K562 (cell line): ENCODE measurements at regions not wholly inside any gene's neighbourhood (a gene's known extent, or its start where the extent isn't known, plus 50 kb on each side); places are given as distances from the start of the nearest gene placed in this dataset.

Source experiments
- ATAC-seq: fragments of 200-7000 bp; cut with Tn5 transposase; 3 replicates; pipeline ENCODE4 v1.9.1; 2020; ENCODE audit warnings: moderate library complexity
- BruUV-seq: library from RNA; stranded (reverse); fragments of 400-500 nt; replicated peaks from 2 replicates; lab custom pipeline; 2021; lab: Mats Ljungman, UMichigan
- CTCF ChIA-PET: fragments of 300-600 bp; formaldehyde crosslinking; extraction: SDS; loops from one replicate; lab custom pipeline; 2021; ENCODE audit warnings: low intra/inter-chr PET ratio; lab: Yijun Ruan, JAX
- POLR2A ChIA-PET: fragments of 300-600, 350-650 bp; sonication (Branson Sonifier 250); formaldehyde crosslinking; extraction: SDS; loops from one replicate; lab custom pipeline; 2021; ENCODE audit warnings: antibody characterized with exemption, inconsistent platforms; lab: Yijun Ruan, JAX
- DNase-seq, 4 experiments: peaks; one replicate each; pipeline versions ENCODE4 v3.0.0 to v3.0.0-alpha.2; 2011 to 2018; ENCODE audit warnings: low spot score in 3 of 4, mixed read lengths in 3 of 4; ENCODE audit errors: extremely low read depth in 1 of 4
- FAIRE-seq: peaks from 2 replicates; lab custom pipeline; 2011; peaks lifted over from hg19 to GRCh38; lab: Jason Lieb, UNC
- H2AFZ ChIP-seq: 2 replicates; pipeline ENCODE4 v1.6.0; 2011; ENCODE audit warnings: low read depth, low read length, control low read depth, inconsistent platforms
- H3K27ac ChIP-seq: fragments of 200-600 bp; 3 replicates; pipeline ENCODE4 v1.8.0; 2011; ENCODE audit warnings: low read depth, mild to moderate bottlenecking, control low read depth, inconsistent platforms, low read length, moderate library complexity, mixed read lengths; ENCODE audit errors: extremely low read depth
- H3K27me3 ChIP-seq, 2 experiments: fragments of 300-600 bp in 1 of 2; 2 replicates in 1 of 2; 3 replicates in 1 of 2; pipeline versions ENCODE4 v1.6.0 to v1.8.0; 2011; ENCODE audit warnings: inconsistent platforms in 2 of 2, low read length in 2 of 2, mild to moderate bottlenecking in 1 of 2, mixed read lengths in 1 of 2, moderate library complexity in 1 of 2; ENCODE audit not compliant: control insufficient read depth in 2 of 2, insufficient read depth in 2 of 2
- H3K36me3 ChIP-seq: fragments of 300-600 bp; 3 replicates; pipeline ENCODE4 v1.8.0; 2011; ENCODE audit warnings: mild to moderate bottlenecking, low read length, inconsistent platforms; ENCODE audit not compliant: control insufficient read depth, insufficient read depth
- H3K4me1 ChIP-seq, 2 experiments: fragments of 200-600 bp in 1 of 2; replicated peaks in 1 of 2; 2 replicates in 1 of 2; 3 replicates in 1 of 2; pipeline versions ENCODE4 v1.5.1 to v1.8.0; 2011; ENCODE audit warnings: inconsistent platforms in 2 of 2, low read length in 2 of 2, mild to moderate bottlenecking in 1 of 2, mixed read lengths in 1 of 2, moderate library complexity in 1 of 2; ENCODE audit not compliant: control insufficient read depth in 2 of 2, insufficient read depth in 2 of 2
- H3K4me2 ChIP-seq: 2 replicates; pipeline ENCODE4 v1.6.1; 2011; ENCODE audit warnings: low read length, control low read depth, inconsistent platforms, mixed read lengths; ENCODE audit not compliant: insufficient read depth
- H3K4me3 ChIP-seq: fragments of 200-600 bp; sonication (generic), shearing (Covaris generic); 2 replicates; pipeline ENCODE4 v1.5.1; 2016; ENCODE audit warnings: control low read depth, inconsistent platforms
- H3K79me2 ChIP-seq: fragments of 200-600 bp; 3 replicates; pipeline ENCODE4 v1.8.0; 2011; ENCODE audit warnings: low read length, inconsistent platforms; ENCODE audit not compliant: control insufficient read depth, insufficient read depth
- H3K9ac ChIP-seq, 2 experiments: 2 replicates each; pipeline versions ENCODE4 v1.6.0 to v1.6.1; 2011; ENCODE audit warnings: low read depth in 2 of 2, low read length in 2 of 2, control low read depth in 1 of 2, inconsistent platforms in 1 of 2, mild to moderate bottlenecking in 1 of 2, mixed read lengths in 1 of 2; ENCODE audit not compliant: insufficient read depth in 1 of 2
- H3K9me1 ChIP-seq: one replicate; pipeline ENCODE4 v1.6.0; 2011; ENCODE audit warnings: inconsistent platforms, mild to moderate bottlenecking, low read length, moderate library complexity; ENCODE audit not compliant: control insufficient read depth, insufficient read depth
- H3K9me3 ChIP-seq: replicated peaks from 2 replicates; pipeline ENCODE4 v1.5.1; 2011; ENCODE audit warnings: low read depth, low read length, inconsistent platforms; ENCODE audit not compliant: control insufficient read depth, insufficient read depth
- H4K20me1 ChIP-seq: replicated peaks from 2 replicates; pipeline ENCODE4 v1.6.1; 2011; ENCODE audit warnings: low read length, inconsistent platforms, mixed read lengths; ENCODE audit not compliant: control insufficient read depth, insufficient read depth
- CHD7 ChIP-seq: fragments of 200-600 bp; sonication (generic); IDR thresholded peaks from one replicate; pipeline ENCODE4 v1.6.1; 2012; ENCODE audit warnings: mild to moderate bottlenecking, low read depth, low read length, inconsistent platforms
- DDX20 ChIP-seq: fragments of 450-650 bp; IDR thresholded peaks from 2 replicates; pipeline ENCODE4 v1.6.1; 2016; ENCODE audit warnings: missing genetic modification characterization, low read depth, mild to moderate bottlenecking, missing compliant biosample characterization, moderate library complexity
- FOXJ2 ChIP-seq: fragments of 200-800 bp; sonication (Bioruptor generic); IDR thresholded peaks from 2 replicates; pipeline ENCODE4 v1.6.1; 2016; ENCODE audit warnings: missing genetic modification characterization, missing compliant biosample characterization
- GATAD2A ChIP-seq: fragments of 450-650 bp; IDR thresholded peaks from 2 replicates; pipeline ENCODE4 v1.6.1; 2017
- PHF21A ChIP-seq: fragments of 450-650 bp; IDR thresholded peaks from 2 replicates; pipeline ENCODE4 v1.6.1; 2017; ENCODE audit warnings: low read depth, borderline replicate concordance
- TGIF2 ChIP-seq: sonication (generic); formaldehyde crosslinking; IDR thresholded peaks from 2 replicates; pipeline ENCODE4 v1.8.1; 2022; ENCODE audit warnings: mild to moderate bottlenecking, missing genetic modification reagents, moderate library complexity
- ZBTB7A ChIP-seq: IDR thresholded peaks from 2 replicates; pipeline ENCODE4 v1.6.1; 2011; ENCODE audit warnings: low read depth, mild to moderate bottlenecking, low read length, moderate library complexity, borderline replicate concordance; ENCODE audit not compliant: control insufficient read depth
- ZNF146 ChIP-seq: IDR thresholded peaks from one replicate; pipeline ENCODE4 v1.6.1; 2018; ENCODE audit warnings: missing compliant biosample characterization; ENCODE audit not compliant: unreplicated experiment
- WGBS: fragments of 100-300 bp; shearing (Covaris generic); methylation state at CpG from one replicate; pipeline ENCODE4 v1.1.6; 2016; ENCODE audit warnings: low coverage, mixed read lengths; ENCODE audit not compliant: insufficient coverage; ENCODE audit errors: missing lambda C conversion rate; 5-methylcytosine and 5-hydroxymethylcytosine counted together
- in situ Hi-C: fragments of 300-500 bp; cut with MboI; formaldehyde crosslinking; loops from 4 replicates; pipeline ENCODE4 v1.15.0; 2018; ENCODE audit warnings: inconsistent platforms, mixed read lengths
- intact Hi-C: fragments of 100-400 bp; cut with micrococcal nuclease; formaldehyde crosslinking; loops from 2 replicates; pipeline ENCODE4 v1.14.2; 2022

- no peak for DNase-seq
- BruUV-seq = no TSS peak
- ChIA-PET POLR2A (no interaction called here), CTCF (no interaction called here)
- Histone ChIP-seq H3K4me3 (no peak overlapping the region), H3K9ac (no peak overlapping the region), H3K79me2 (no peaks in the 10 kb centered on the region), H3K9me1 (no peaks in the 10 kb centered on the region), H3K27ac (no peak overlapping the region), H3K4me2 (no peak overlapping the region), H3K4me1 (no peaks in the 10 kb centered on the region), H3K27me3 (no peaks in the 10 kb centered on the region), H3K9me3 (no peaks in the 10 kb centered on the region; the same call in 1 of the 2 replicates), H3K36me3 (no peaks in the 10 kb centered on the region), H2AFZ (no peak overlapping the region), H4K20me1 (no peaks in the 10 kb centered on the region)
- intact Hi-C loops = no loop called here
- WGBS = under 1% methylated on average over 19 of the region's 19 CpGs
- TF ChIP-seq ZBTB7A = no peak
- no peak for TF ChIP-seq PHF21A
- no peak for TF ChIP-seq DDX20
- no peak for TF ChIP-seq ZNF146 (CRISPR knock-in tag)
- TF ChIP-seq GATAD2A = no peak
- TF ChIP-seq FOXJ2 (tag) = no peak
- TF ChIP-seq TGIF2 (CRISPR knock-in tag) = no peak
- TF ChIP-seq CHD7 = no peak
- in situ Hi-C loops = loop anchor here (25.0 kb wide), 1 partner anchor 845 kb away; no protein-coding TSS in a partner anchor
- FAIRE-seq = no peak
- ATAC-seq = no peak
Measured at GRCh38 chr10:58967551-58968388, 208.7 kb upstream of the PHYHIPL start.
